GM23338 (cell line): ENCODE measurements at regions not wholly inside any gene's neighbourhood (a gene's known extent, or its start where the extent isn't known, plus 50 kb on each side); places are given as distances from the start of the nearest gene placed in this dataset.

Source experiments
- ATAC-seq: fragments of 200-7000 bp; cut with Tn5 transposase; 3 replicates; pipeline ENCODE4 v1.9.1; 2020
- DNase-seq: peaks from one replicate; pipeline ENCODE4 v3.0.0-alpha.2; 2015; ENCODE audit warnings: low spot score
- H2AFZ ChIP-seq: fragments of 200-600 bp; sonication (generic); 2 replicates; pipeline ENCODE4 v1.8.0; 2016; ENCODE audit warnings: antibody characterized with exemption, mild to moderate bottlenecking, moderate library complexity
- H3F3A ChIP-seq: fragments of 200-600 bp; sonication (generic); replicated peaks from 2 replicates; pipeline ENCODE4 v1.8.0; 2017; ENCODE audit warnings: antibody characterized with exemption, mixed run types, low read depth
- H3K27ac ChIP-seq: fragments of 200-600 bp; sonication (generic); 2 replicates; pipeline ENCODE4 v1.6.1; 2016; ENCODE audit warnings: low read depth
- H3K27me3 ChIP-seq: fragments of 200-600 bp; sonication (generic); 2 replicates; pipeline ENCODE4 v1.8.0; 2016; ENCODE audit warnings: mild to moderate bottlenecking, mixed run types, moderate library complexity; ENCODE audit not compliant: insufficient read depth
- H3K36me3 ChIP-seq: fragments of 200-600 bp; sonication (generic); 2 replicates; pipeline ENCODE4 v1.8.0; 2016; ENCODE audit warnings: mild to moderate bottlenecking; ENCODE audit not compliant: insufficient read depth
- H3K4me1 ChIP-seq: fragments of 200-600 bp; sonication (generic); 2 replicates; pipeline ENCODE4 v1.8.0; 2016; ENCODE audit warnings: mild to moderate bottlenecking, moderate library complexity; ENCODE audit not compliant: insufficient read depth
- H3K4me2 ChIP-seq: fragments of 200-600 bp; sonication (generic); 2 replicates; pipeline ENCODE4 v1.7.1; 2017; ENCODE audit warnings: mixed run types
- H3K4me3 ChIP-seq: fragments of 200-600 bp; sonication (generic); 2 replicates; pipeline ENCODE4 v1.6.1; 2016; ENCODE audit warnings: mixed run types
- H3K79me2 ChIP-seq: fragments of 200-600 bp; sonication (generic); replicated peaks from 2 replicates; pipeline ENCODE4 v1.8.0; 2017; ENCODE audit warnings: mild to moderate bottlenecking; ENCODE audit not compliant: insufficient read depth
- H3K9me2 ChIP-seq: fragments of 200-600 bp; sonication (generic); 2 replicates; pipeline ENCODE4 v1.8.0; 2017; ENCODE audit not compliant: insufficient read depth
- H4K20me1 ChIP-seq: fragments of 200-600 bp; sonication (generic); replicated peaks from 2 replicates; pipeline ENCODE4 v1.8.0; 2017; ENCODE audit warnings: mild to moderate bottlenecking; ENCODE audit not compliant: insufficient read depth
- H3K27ac Mint-ChIP-seq: 2 replicates; pipeline ENCODE4 v1.8.0; 2020; ENCODE audit warnings: inconsistent platforms, mild to moderate bottlenecking, moderate library complexity, mixed read lengths
- H3K27me3 Mint-ChIP-seq: 3 replicates; pipeline ENCODE4 v1.8.0; 2022; ENCODE audit warnings: low read depth, mild to moderate bottlenecking, moderate library complexity, mixed read lengths, inconsistent platforms; ENCODE audit not compliant: insufficient read depth, poor library complexity
- H3K36me3 Mint-ChIP-seq: 3 replicates; pipeline ENCODE4 v1.8.0; 2021; ENCODE audit warnings: low read depth, mild to moderate bottlenecking, inconsistent platforms, moderate library complexity, mixed read lengths
- H3K4me1 Mint-ChIP-seq: 3 replicates; pipeline ENCODE4 v1.8.0; 2020; ENCODE audit warnings: mild to moderate bottlenecking, inconsistent platforms, mixed read lengths
- H3K4me3 Mint-ChIP-seq: 3 replicates; pipeline ENCODE4 v1.8.0; 2021; ENCODE audit warnings: moderate library complexity, mild to moderate bottlenecking, inconsistent platforms, mixed read lengths
- H3K9me3 Mint-ChIP-seq: 3 replicates; pipeline ENCODE4 v1.8.0; 2020; ENCODE audit warnings: moderate library complexity, mild to moderate bottlenecking, inconsistent platforms, mixed read lengths
- CREB1 ChIP-seq: fragments of 250-450 bp; sonication (Bioruptor Pico); IDR thresholded peaks from 2 replicates; pipeline ENCODE4 v1.5.0; 2020; ENCODE audit warnings: low read depth, mild to moderate bottlenecking, moderate library complexity
- EZH2phosphoT487 ChIP-seq: fragments of 200-600 bp; sonication (generic); IDR thresholded peaks from one replicate; pipeline ENCODE4 v1.8.1; 2018; ENCODE audit warnings: antibody characterized with exemption; ENCODE audit not compliant: unreplicated experiment
- JUNB ChIP-seq: IDR thresholded peaks from one replicate; pipeline ENCODE4 v1.6.1; 2016; ENCODE audit warnings: antibody characterized with exemption; ENCODE audit not compliant: unreplicated experiment
- NANOG ChIP-seq: IDR thresholded peaks from 2 replicates; pipeline ENCODE4 v1.6.1; 2016; ENCODE audit warnings: antibody characterized with exemption, borderline replicate concordance
- POLR2AphosphoS5 ChIP-seq: IDR thresholded peaks from 2 replicates; pipeline ENCODE4 v1.6.1; 2016; ENCODE audit warnings: antibody characterized with exemption, low read depth
- STAT1 ChIP-seq: IDR thresholded peaks from one replicate; pipeline ENCODE4 v1.6.1; 2016; ENCODE audit warnings: antibody characterized with exemption; ENCODE audit not compliant: unreplicated experiment
- ZNF114 ChIP-seq: fragments of 250-450 bp; sonication (Bioruptor Pico); IDR thresholded peaks from 2 replicates; pipeline ENCODE4 v1.5.0; 2020; ENCODE audit warnings: mild to moderate bottlenecking, moderate library complexity
- ZNF331 ChIP-seq: fragments of 250-450 bp; sonication (Bioruptor Pico); IDR thresholded peaks from 2 replicates; pipeline ENCODE4 v1.5.0; 2020; ENCODE audit warnings: low read depth, mild to moderate bottlenecking, moderate library complexity
- TF ChIP-seq, protein P1 (sequence below): fragments of 250-450 bp; sonication (Bioruptor Pico); IDR thresholded peaks from 2 replicates; pipeline ENCODE4 v1.5.0; 2020; ENCODE audit warnings: mild to moderate bottlenecking, moderate library complexity
- TF ChIP-seq, protein P2 (sequence below): IDR thresholded peaks from 2 replicates; pipeline ENCODE4 v1.6.1; 2016; ENCODE audit warnings: antibody characterized with exemption
- TF ChIP-seq, protein P3 (sequence below), 2 experiments: fragments of 200-600 bp in 1 of 2; sonication (generic) in 1 of 2; conservative IDR thresholded peaks; 2 replicates each; pipeline versions ENCODE4 v1.5.1 to v1.6.1; 2016 to 2017; ENCODE audit warnings: antibody characterized with exemption in 2 of 2, low read depth in 2 of 2, mild to moderate bottlenecking in 2 of 2, moderate library complexity in 1 of 2
- TF ChIP-seq, protein P4 (sequence below): IDR thresholded peaks from one replicate; pipeline ENCODE4 v1.6.1; 2018; ENCODE audit warnings: antibody characterized with exemption; ENCODE audit not compliant: unreplicated experiment

DNA sequence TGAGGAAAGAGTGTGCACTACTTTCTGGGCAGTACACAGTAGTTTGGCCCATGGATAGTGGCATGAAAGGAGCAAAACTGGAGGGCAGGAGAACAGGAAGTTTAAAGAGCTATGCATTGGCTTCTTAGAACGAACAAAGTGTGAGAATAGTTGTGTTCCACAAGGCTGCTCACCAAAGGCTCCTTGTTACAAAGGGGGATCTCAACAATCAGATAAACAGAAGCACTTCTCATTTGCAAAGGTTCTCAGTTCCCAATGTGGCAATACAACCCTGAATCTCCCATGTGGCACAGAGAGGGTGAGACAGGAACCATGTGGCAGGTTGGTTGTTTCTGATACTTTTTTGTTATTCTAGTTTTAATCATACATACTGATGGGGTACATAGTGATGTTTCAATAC is 158.4 kb downstream of the CARTPT start (continued):
- TF ChIP-seq, protein P1, sequence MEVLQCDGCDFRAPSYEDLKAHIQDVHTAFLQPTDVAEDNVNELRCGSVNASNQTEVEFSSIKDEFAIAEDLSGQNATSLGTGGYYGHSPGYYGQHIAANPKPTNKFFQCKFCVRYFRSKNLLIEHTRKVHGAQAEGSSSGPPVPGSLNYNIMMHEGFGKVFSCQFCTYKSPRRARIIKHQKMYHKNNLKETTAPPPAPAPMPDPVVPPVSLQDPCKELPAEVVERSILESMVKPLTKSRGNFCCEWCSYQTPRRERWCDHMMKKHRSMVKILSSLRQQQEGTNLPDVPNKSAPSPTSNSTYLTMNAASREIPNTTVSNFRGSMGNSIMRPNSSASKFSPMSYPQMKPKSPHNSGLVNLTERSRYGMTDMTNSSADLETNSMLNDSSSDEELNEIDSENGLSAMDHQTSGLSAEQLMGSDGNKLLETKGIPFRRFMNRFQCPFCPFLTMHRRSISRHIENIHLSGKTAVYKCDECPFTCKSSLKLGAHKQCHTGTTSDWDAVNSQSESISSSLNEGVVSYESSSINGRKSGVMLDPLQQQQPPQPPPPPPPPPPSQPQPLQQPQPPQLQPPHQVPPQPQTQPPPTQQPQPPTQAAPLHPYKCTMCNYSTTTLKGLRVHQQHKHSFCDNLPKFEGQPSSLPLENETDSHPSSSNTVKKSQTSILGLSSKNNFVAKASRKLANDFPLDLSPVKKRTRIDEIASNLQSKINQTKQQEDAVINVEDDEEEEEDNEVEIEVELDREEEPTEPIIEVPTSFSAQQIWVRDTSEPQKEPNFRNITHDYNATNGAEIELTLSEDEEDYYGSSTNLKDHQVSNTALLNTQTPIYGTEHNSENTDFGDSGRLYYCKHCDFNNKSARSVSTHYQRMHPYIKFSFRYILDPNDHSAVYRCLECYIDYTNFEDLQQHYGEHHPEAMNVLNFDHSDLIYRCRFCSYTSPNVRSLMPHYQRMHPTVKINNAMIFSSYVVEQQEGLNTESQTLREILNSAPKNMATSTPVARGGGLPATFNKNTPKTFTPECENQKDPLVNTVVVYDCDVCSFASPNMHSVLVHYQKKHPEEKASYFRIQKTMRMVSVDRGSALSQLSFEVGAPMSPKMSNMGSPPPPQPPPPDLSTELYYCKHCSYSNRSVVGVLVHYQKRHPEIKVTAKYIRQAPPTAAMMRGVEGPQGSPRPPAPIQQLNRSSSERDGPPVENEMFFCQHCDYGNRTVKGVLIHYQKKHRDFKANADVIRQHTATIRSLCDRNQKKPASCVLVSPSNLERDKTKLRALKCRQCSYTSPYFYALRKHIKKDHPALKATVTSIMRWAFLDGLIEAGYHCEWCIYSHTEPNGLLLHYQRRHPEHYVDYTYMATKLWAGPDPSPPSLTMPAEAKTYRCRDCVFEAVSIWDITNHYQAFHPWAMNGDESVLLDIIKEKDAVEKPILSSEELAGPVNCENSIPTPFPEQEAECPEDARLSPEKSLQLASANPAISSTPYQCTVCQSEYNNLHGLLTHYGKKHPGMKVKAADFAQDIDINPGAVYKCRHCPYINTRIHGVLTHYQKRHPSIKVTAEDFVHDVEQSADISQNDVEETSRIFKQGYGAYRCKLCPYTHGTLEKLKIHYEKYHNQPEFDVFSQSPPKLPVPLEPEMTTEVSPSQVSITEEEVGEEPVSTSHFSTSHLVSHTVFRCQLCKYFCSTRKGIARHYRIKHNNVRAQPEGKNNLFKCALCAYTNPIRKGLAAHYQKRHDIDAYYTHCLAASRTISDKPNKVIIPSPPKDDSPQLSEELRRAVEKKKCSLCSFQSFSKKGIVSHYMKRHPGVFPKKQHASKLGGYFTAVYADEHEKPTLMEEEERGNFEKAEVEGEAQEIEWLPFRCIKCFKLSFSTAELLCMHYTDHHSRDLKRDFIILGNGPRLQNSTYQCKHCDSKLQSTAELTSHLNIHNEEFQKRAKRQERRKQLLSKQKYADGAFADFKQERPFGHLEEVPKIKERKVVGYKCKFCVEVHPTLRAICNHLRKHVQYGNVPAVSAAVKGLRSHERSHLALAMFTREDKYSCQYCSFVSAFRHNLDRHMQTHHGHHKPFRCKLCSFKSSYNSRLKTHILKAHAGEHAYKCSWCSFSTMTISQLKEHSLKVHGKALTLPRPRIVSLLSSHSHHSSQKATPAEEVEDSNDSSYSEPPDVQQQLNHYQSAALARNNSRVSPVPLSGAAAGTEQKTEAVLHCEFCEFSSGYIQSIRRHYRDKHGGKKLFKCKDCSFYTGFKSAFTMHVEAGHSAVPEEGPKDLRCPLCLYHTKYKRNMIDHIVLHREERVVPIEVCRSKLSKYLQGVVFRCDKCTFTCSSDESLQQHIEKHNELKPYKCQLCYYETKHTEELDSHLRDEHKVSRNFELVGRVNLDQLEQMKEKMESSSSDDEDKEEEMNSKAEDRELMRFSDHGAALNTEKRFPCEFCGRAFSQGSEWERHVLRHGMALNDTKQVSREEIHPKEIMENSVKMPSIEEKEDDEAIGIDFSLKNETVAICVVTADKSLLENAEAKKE = no peak
- TF ChIP-seq ZNF114 (CRISPR knock-in tag) (no peak), CREB1 (CRISPR knock-in tag) (no peak), NANOG (no peak), EZH2phosphoT487 (no peak)
- TF ChIP-seq, protein P2, sequence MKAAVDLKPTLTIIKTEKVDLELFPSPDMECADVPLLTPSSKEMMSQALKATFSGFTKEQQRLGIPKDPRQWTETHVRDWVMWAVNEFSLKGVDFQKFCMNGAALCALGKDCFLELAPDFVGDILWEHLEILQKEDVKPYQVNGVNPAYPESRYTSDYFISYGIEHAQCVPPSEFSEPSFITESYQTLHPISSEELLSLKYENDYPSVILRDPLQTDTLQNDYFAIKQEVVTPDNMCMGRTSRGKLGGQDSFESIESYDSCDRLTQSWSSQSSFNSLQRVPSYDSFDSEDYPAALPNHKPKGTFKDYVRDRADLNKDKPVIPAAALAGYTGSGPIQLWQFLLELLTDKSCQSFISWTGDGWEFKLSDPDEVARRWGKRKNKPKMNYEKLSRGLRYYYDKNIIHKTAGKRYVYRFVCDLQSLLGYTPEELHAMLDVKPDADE = no peak
- TF ChIP-seq, protein P3, sequence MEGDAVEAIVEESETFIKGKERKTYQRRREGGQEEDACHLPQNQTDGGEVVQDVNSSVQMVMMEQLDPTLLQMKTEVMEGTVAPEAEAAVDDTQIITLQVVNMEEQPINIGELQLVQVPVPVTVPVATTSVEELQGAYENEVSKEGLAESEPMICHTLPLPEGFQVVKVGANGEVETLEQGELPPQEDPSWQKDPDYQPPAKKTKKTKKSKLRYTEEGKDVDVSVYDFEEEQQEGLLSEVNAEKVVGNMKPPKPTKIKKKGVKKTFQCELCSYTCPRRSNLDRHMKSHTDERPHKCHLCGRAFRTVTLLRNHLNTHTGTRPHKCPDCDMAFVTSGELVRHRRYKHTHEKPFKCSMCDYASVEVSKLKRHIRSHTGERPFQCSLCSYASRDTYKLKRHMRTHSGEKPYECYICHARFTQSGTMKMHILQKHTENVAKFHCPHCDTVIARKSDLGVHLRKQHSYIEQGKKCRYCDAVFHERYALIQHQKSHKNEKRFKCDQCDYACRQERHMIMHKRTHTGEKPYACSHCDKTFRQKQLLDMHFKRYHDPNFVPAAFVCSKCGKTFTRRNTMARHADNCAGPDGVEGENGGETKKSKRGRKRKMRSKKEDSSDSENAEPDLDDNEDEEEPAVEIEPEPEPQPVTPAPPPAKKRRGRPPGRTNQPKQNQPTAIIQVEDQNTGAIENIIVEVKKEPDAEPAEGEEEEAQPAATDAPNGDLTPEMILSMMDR (conservative IDR thresholded peaks at IDR 0.05; ENCODE audit: low read depth in 2 of 2) = no peak

DNA sequence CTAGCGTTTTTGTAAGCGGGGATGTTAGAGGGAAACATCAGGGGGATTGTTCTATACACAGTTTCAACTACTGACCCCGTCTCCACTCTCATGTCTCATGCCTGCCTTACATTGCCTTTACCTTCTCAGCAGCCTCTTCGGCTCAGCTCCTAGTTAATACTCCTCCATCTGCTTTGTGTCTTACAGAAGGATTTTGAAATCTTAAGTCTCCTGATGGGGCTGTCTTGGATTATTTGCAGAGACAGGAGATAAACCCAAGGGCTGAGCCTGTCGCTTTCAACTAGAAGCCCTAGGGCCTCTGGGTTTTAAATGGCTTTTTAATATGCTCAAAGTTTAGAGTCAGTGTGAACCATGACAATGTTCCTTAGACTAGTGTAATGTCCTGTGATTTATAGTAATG is 161.5 kb downstream of the CARTPT start:
- H3K36me3 ChIP-seq = no peaks in the 10 kb centered on the region
- H3K4me1 Mint-ChIP-seq = no peaks in the 10 kb centered on the region
- H3K9me3 Mint-ChIP-seq = no peaks in the 10 kb centered on the region; the same call in 2 of the 3 replicates
- H3K36me3 Mint-ChIP-seq = no peaks in the 10 kb centered on the region
- no peak for DNase-seq
- no peaks in the 10 kb centered on the region for H3K27me3 ChIP-seq
- H3K4me3 Mint-ChIP-seq = no peak overlapping the region
- H2AFZ ChIP-seq = 0 out of 2 replicates have a peak overlapping the region, but pooled peaks have one; percentile 38
- 0 out of 2 replicates have a peak, but pooled peaks cover 5% of the 10 kb centered on the region for H3K9me2 ChIP-seq
- H3K4me2 ChIP-seq = no peak overlapping the region
- no peaks in the 10 kb centered on the region for H3K79me2 ChIP-seq
- no peak overlapping the region for H3K4me3 ChIP-seq
- H3K27ac Mint-ChIP-seq = no peak overlapping the region
- H3K27me3 Mint-ChIP-seq = peaks cover 3% of the 10 kb centered on the region
- H3F3A ChIP-seq = no peaks in the 10 kb centered on the region
- H3K27ac ChIP-seq = no peak overlapping the region
- no peaks in the 10 kb centered on the region for H4K20me1 ChIP-seq
- no peak for ATAC-seq
- no peaks in the 10 kb centered on the region for H3K4me1 ChIP-seq
- TF ChIP-seq JUNB (no peak), NANOG (no peak), CREB1 (CRISPR knock-in tag) (no peak), ZNF331 (CRISPR knock-in tag) (no peak), STAT1 (no peak), EZH2phosphoT487 (no peak), POLR2AphosphoS5 (no peak), ZNF114 (CRISPR knock-in tag) (no peak)
- TF ChIP-seq, protein P4, sequence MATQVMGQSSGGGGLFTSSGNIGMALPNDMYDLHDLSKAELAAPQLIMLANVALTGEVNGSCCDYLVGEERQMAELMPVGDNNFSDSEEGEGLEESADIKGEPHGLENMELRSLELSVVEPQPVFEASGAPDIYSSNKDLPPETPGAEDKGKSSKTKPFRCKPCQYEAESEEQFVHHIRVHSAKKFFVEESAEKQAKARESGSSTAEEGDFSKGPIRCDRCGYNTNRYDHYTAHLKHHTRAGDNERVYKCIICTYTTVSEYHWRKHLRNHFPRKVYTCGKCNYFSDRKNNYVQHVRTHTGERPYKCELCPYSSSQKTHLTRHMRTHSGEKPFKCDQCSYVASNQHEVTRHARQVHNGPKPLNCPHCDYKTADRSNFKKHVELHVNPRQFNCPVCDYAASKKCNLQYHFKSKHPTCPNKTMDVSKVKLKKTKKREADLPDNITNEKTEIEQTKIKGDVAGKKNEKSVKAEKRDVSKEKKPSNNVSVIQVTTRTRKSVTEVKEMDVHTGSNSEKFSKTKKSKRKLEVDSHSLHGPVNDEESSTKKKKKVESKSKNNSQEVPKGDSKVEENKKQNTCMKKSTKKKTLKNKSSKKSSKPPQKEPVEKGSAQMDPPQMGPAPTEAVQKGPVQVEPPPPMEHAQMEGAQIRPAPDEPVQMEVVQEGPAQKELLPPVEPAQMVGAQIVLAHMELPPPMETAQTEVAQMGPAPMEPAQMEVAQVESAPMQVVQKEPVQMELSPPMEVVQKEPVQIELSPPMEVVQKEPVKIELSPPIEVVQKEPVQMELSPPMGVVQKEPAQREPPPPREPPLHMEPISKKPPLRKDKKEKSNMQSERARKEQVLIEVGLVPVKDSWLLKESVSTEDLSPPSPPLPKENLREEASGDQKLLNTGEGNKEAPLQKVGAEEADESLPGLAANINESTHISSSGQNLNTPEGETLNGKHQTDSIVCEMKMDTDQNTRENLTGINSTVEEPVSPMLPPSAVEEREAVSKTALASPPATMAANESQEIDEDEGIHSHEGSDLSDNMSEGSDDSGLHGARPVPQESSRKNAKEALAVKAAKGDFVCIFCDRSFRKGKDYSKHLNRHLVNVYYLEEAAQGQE = no peak
